ENCODE measurements at regions not wholly inside any gene's neighbourhood (a gene's known extent, or its start where the extent isn't known, plus 50 kb on each side); places are given as distances from the start of the nearest gene placed in this dataset.

- ChIA-PET POLR2A (no interaction called here), CTCF (no interaction called here)
- H3K9me3 ChIP-seq, result no peaks in the 10 kb centered on the region
- no peak overlapping the region for H3K9ac ChIP-seq
- no peaks in the 10 kb centered on the region for H3K9me2 ChIP-seq
- no peak overlapping the region for H3K4me2 ChIP-seq
- H3K27ac ChIP-seq (ENCODE audit: low read depth in 2 of 2, low read length in 1 of 2), result no peak overlapping the region
- H3K4me1 ChIP-seq (ENCODE audit: control insufficient read depth in 1 of 2, insufficient read depth in 2 of 2, low read depth in 1 of 2, low read length in 1 of 2), result peaks cover 0 to 20% of the 10 kb centered on the region in 2 experiments; a peak in 3 of 4 replicates
- no peaks in the 10 kb centered on the region for H3K36me3 ChIP-seq (replicated peaks in 1 of 2; ENCODE audit: control insufficient read depth in 1 of 2, insufficient read depth in 2 of 2, low read length in 1 of 2)
- H2AFZ ChIP-seq (ENCODE audit: low read depth), result no peak overlapping the region
- TF ChIP-seq EZH2phosphoT487 (IDR thresholded peaks at IDR 0.05; ENCODE audit: borderline replicate concordance, low read depth), result no peak
- no peak for TF ChIP-seq SMC3 (IDR thresholded peaks at IDR 0.05; ENCODE audit: low read depth, low read length)
- no peak for TF ChIP-seq RFX5 (IDR thresholded peaks at IDR 0.05; ENCODE audit: low read length)
- TF ChIP-seq TAF1 (IDR thresholded peaks at IDR 0.05; ENCODE audit: borderline replicate concordance, low read depth, low read length), result no peak
- TF ChIP-seq PBX3 (IDR thresholded peaks at IDR 0.05), result no peak
- TF ChIP-seq RXRA (IDR thresholded peaks at IDR 0.05; ENCODE audit: borderline replicate concordance, low read depth), result no peak
- no peak for TF ChIP-seq POLR2AphosphoS5 (IDR thresholded peaks at IDR 0.05; ENCODE audit: low read depth, low read length)
- no peak for TF ChIP-seq IRF3 (IDR thresholded peaks at IDR 0.05; ENCODE audit: low read depth, low read length)
- no peak for TF ChIP-seq FOXM1 (IDR thresholded peaks at IDR 0.05; ENCODE audit: low read depth)
- TF ChIP-seq RCOR1 (IDR thresholded peaks at IDR 0.05; ENCODE audit: low read length), result no peak
- TF ChIP-seq CTCF (IDR thresholded peaks at IDR 0.05), result no peak
- no peak for TF ChIP-seq GABPA (IDR thresholded peaks at IDR 0.05; ENCODE audit: low read depth)
- TF ChIP-seq, protein P1, sequence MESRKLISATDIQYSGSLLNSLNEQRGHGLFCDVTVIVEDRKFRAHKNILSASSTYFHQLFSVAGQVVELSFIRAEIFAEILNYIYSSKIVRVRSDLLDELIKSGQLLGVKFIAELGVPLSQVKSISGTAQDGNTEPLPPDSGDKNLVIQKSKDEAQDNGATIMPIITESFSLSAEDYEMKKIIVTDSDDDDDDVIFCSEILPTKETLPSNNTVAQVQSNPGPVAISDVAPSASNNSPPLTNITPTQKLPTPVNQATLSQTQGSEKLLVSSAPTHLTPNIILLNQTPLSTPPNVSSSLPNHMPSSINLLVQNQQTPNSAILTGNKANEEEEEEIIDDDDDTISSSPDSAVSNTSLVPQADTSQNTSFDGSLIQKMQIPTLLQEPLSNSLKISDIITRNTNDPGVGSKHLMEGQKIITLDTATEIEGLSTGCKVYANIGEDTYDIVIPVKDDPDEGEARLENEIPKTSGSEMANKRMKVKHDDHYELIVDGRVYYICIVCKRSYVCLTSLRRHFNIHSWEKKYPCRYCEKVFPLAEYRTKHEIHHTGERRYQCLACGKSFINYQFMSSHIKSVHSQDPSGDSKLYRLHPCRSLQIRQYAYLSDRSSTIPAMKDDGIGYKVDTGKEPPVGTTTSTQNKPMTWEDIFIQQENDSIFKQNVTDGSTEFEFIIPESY (IDR thresholded peaks at IDR 0.05; ENCODE audit: borderline replicate concordance, low read depth), result no peak
- no peak for TF ChIP-seq NFIC (IDR thresholded peaks at IDR 0.05; ENCODE audit: borderline replicate concordance)
- TF ChIP-seq GATA2 (CRISPR knock-in tag; IDR thresholded peaks at IDR 0.05), result no peak
- no peak overlapping the region for H3K4me3 ChIP-seq (ENCODE audit: low read depth in 2 of 2, low read length in 1 of 2)
- H4K20me1 ChIP-seq (ENCODE audit: insufficient read depth), result no peaks in the 10 kb centered on the region
- WGBS (ENCODE audit: low lambda C conversion rate), result 85% methylated on average over 6 of the region's 6 CpGs
- H3K27me3 ChIP-seq (ENCODE audit: insufficient read depth), result no peaks in the 10 kb centered on the region
- H3F3A ChIP-seq (replicated peaks; ENCODE audit: insufficient read depth), result peaks cover 18% of the 10 kb centered on the region
- no peaks in the 10 kb centered on the region for H3K79me2 ChIP-seq (ENCODE audit: insufficient read depth)
- no peak for DNase-seq
Measured at GRCh38 chr13:48810013-48810412, 156.3 kb downstream of the CYSLTR2 start.
